HL-60 (cell line): ENCODE measurements at regions not wholly inside any gene's neighbourhood (a gene's known extent, or its start where the extent isn't known, plus 50 kb on each side); places are given as distances from the start of the nearest gene placed in this dataset.

Experiments
- POLR2AphosphoS5 ChIP-seq: IDR thresholded peaks from 2 replicates; pipeline ENCODE4 v1.6.1; 2012; ENCODE audit warnings: low read depth
- TF ChIP-seq, protein P1 (sequence below): IDR thresholded peaks from one replicate; pipeline ENCODE4 v1.5.1; 2011; ENCODE audit warnings: low read length, control low read depth, inconsistent platforms; ENCODE audit not compliant: insufficient read depth

- TF ChIP-seq, protein P1, sequence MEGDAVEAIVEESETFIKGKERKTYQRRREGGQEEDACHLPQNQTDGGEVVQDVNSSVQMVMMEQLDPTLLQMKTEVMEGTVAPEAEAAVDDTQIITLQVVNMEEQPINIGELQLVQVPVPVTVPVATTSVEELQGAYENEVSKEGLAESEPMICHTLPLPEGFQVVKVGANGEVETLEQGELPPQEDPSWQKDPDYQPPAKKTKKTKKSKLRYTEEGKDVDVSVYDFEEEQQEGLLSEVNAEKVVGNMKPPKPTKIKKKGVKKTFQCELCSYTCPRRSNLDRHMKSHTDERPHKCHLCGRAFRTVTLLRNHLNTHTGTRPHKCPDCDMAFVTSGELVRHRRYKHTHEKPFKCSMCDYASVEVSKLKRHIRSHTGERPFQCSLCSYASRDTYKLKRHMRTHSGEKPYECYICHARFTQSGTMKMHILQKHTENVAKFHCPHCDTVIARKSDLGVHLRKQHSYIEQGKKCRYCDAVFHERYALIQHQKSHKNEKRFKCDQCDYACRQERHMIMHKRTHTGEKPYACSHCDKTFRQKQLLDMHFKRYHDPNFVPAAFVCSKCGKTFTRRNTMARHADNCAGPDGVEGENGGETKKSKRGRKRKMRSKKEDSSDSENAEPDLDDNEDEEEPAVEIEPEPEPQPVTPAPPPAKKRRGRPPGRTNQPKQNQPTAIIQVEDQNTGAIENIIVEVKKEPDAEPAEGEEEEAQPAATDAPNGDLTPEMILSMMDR, result no peak
- TF ChIP-seq POLR2AphosphoS5, result no peak
Measured at GRCh38 chr17:31679667-31680066, 179.4 kb downstream of the COPRS start.
